HG02759 (cell line): ENCODE measurements at regions not wholly inside any gene's neighbourhood (a gene's known extent, or its start where the extent isn't known, plus 50 kb on each side); places are given as distances from the start of the nearest gene placed in this dataset.
"Not testable (repeated sequence)": the region's sequence is repeated elsewhere in the genome, so short reads cannot be mapped to it uniquely, and the experiment has no call there.

Source experiments
- ATAC-seq: cut with Tn5 transposase; IDR thresholded peaks from one replicate; pipeline ENCODE4 v1.9.1; 2021; ENCODE audit warnings: mild to moderate bottlenecking, moderate library complexity; ENCODE audit not compliant: unreplicated experiment

GRCh38 chr6:93703431-93703830 lies 284.1 kb upstream of the EPHA7 start:
- no peak for ATAC-seq

- ATAC-seq = no peak
These were observed 282.2 kb upstream of the EPHA7 start for GRCh38 chr6:93701526-93701925.

- ATAC-seq = no peak
These were observed 266.1 kb upstream of the EPHA7 start for GRCh38 chr6:93685494-93685893.

GRCh38 chr6:93684339-93684738 lies 265.0 kb upstream of the EPHA7 start:
- ATAC-seq = no peak

GRCh38 chr6:93679836-93680235 lies 260.5 kb upstream of the EPHA7 start:
- no peak for ATAC-seq

GRCh38 chr6:93678841-93679454 lies 259.6 kb upstream of the EPHA7 start:
- ATAC-seq = no peak

- ATAC-seq = no peak
These were observed 258.1 kb upstream of the EPHA7 start for GRCh38 chr6:93677264-93677965.

- no peak for ATAC-seq
These were observed 257.2 kb upstream of the EPHA7 start for GRCh38 chr6:93676581-93676980.

GRCh38 chr6:93675856-93676417 lies 256.6 kb upstream of the EPHA7 start:
- no peak for ATAC-seq

GRCh38 chr6:93663111-93663510 lies 243.8 kb upstream of the EPHA7 start:
- ATAC-seq = no peak

- ATAC-seq = no peak
These were observed 235.2 kb upstream of the EPHA7 start for GRCh38 chr6:93654548-93654947.

- no peak for ATAC-seq
These were observed 225.3 kb upstream of the EPHA7 start for GRCh38 chr6:93644611-93645010.

GRCh38 chr6:93639126-93639525 lies 219.8 kb upstream of the EPHA7 start:
- ATAC-seq = no peak

- not testable (repeated sequence) for ATAC-seq
These were observed 217.8 kb upstream of the EPHA7 start for GRCh38 chr6:93636987-93637664.

- ATAC-seq = no peak
These were observed 205.0 kb upstream of the EPHA7 start for GRCh38 chr6:93624408-93624807.

GRCh38 chr6:93621442-93621841 lies 202.1 kb upstream of the EPHA7 start:
- ATAC-seq = no peak

GRCh38 chr6:93604951-93605350 lies 185.6 kb upstream of the EPHA7 start:
- ATAC-seq = no peak

- no peak for ATAC-seq
These were observed 173.1 kb upstream of the EPHA7 start for GRCh38 chr6:93592417-93592816.

- ATAC-seq = no peak
These were observed 166.9 kb upstream of the EPHA7 start for GRCh38 chr6:93586306-93586705.

- ATAC-seq = no peak
These were observed 164.9 kb upstream of the EPHA7 start for GRCh38 chr6:93584300-93584699.

GRCh38 chr6:93581371-93581770 lies 162.0 kb upstream of the EPHA7 start:
- ATAC-seq = no peak

- ATAC-seq = no peak
These were observed 161.1 kb upstream of the EPHA7 start for GRCh38 chr6:93580446-93580845.
